GM18502 (cell line): ENCODE measurements at regions not wholly inside any gene's neighbourhood (a gene's known extent, or its start where the extent isn't known, plus 50 kb on each side); places are given as distances from the start of the nearest gene placed in this dataset.
"Not testable (repeated sequence)": the region's sequence is repeated elsewhere in the genome, so short reads cannot be mapped to it uniquely, and the experiment has no call there.

Source experiments
- ATAC-seq: cut with Tn5 transposase; IDR thresholded peaks from one replicate; pipeline ENCODE4 v1.9.1; 2021; ENCODE audit warnings: mild to moderate bottlenecking; ENCODE audit not compliant: unreplicated experiment, poor library complexity

DNA sequence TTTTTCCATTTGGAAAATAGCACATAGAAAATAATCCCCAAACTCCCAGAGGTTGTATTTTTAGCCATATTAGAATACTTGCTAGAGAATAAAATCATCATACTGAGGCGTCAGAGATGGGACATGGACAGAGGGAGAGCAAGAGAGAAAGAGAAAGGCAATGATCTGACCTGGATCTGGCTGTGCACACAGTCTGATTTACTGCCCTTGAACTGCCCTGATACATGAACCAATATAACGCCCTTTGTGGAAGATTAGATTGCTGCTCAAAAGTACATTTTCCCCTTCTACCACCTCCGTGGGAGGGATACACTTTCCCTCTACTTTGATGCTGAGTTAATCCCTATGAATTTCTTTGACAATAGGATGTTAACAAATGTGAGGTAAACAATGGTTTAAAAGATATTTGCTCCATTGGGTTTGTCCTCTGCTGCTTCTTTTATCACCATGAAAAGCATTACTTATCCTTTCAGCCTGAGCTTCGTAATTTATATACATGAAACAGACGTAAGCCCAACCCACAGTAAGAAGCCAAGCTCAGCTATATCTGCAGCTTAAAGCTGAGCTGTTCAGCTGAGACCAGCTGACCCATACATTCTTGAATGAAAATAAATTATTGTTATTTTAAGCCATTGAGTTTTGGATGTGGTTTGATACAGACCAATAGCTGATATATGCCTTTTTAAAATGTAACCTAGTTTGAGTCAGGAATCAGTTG is 1664.6 kb upstream of the CELF4 start:
- no peak for ATAC-seq

GRCh38 chr18:39227769-39228168 is 1662.2 kb upstream of the CELF4 start:
- not testable (repeated sequence) for ATAC-seq

- no peak for ATAC-seq
Measured at GRCh38 chr18:39225373-39225772, 1659.8 kb upstream of the CELF4 start.

DNA sequence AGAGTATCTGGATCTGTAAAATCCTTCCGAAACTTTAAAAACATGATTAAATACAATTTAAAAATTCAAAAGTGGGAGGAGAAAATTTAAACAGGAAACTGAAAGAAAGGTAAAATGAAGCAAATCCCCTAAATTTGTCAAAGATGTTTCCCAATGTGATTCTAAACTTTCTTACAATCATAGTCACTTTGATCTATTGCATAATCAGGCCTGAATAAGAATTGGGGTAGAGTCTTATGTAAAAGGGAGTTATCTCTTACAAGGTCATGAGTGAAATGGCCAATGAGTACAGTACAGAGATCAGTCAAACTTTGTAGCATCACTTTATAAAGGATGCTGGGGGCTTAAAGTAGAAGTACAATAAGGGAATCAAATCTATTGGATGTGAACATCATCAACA is 1657.7 kb upstream of the CELF4 start:
- ATAC-seq: no peak

GRCh38 chr18:39215920-39216319 is 1650.3 kb upstream of the CELF4 start:
- ATAC-seq: no peak

- ATAC-seq: no peak
Measured at GRCh38 chr18:39211461-39211860, 1645.9 kb upstream of the CELF4 start.

GRCh38 chr18:39209173-39209572 is 1643.6 kb upstream of the CELF4 start:
- no peak for ATAC-seq

DNA sequence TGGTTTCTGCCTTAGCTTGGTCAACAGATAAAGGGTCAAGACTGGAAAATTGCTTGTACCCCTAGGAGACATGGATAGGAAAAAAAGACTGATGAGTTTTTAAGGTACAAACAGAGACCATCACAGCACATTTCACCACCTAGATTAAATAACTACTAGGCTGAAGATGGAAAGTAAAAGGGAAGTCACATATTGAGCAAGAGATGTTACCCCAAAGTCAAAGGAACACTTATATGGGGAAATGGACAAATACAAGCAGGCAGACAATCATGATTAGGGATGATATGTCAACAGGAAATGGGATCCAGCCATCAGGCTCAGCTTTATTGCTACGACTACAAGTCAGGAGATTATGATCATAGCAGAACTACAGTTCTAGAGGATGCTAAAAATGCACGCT is 1643.1 kb upstream of the CELF4 start:
- no peak for ATAC-seq

DNA sequence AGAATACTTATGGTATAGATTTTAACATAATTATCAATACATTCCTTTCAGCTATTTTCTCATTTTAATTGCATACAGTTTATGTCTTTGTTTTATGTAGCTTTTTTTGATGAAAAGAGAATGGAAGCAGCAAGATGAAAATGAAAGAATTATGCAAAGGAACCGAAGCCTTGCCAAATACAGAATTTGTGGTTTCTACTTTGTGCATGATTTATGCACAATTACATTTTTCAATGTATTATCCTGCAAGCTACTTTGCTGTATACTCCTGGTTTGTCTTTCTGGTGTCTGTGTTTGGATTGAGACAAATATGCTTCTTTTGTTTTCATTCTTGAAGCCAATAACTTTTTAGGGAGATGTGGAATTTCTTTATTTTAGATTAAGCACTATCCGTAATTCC is 1642.6 kb upstream of the CELF4 start:
- no peak for ATAC-seq

GRCh38 chr18:39206398-39207103 is 1641.0 kb upstream of the CELF4 start:
- not testable (repeated sequence) for ATAC-seq

- no peak for ATAC-seq
Measured at GRCh38 chr18:39205565-39206195, 1640.1 kb upstream of the CELF4 start.

DNA sequence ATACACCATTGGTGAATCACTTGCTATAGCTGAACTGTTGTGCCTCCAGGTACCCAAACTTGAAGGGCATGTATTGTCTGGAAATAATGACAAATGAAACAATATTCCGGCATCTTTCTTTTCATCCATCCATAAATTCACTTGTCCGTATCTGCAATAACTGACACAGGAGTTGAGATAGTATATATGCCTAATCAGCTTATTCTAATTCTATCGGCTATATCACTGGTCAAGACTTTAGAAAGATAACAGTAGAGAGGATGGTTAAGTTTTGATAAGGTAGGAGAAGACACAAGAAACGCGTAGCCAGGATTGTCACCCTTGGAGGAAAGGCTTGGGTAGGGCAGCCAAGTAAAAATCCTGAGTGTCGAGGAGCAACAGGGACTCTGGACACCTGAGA is 1634.6 kb upstream of the CELF4 start:
- ATAC-seq: no peak

- no peak for ATAC-seq
Measured at GRCh38 chr18:39199231-39199855, 1633.7 kb upstream of the CELF4 start.

DNA sequence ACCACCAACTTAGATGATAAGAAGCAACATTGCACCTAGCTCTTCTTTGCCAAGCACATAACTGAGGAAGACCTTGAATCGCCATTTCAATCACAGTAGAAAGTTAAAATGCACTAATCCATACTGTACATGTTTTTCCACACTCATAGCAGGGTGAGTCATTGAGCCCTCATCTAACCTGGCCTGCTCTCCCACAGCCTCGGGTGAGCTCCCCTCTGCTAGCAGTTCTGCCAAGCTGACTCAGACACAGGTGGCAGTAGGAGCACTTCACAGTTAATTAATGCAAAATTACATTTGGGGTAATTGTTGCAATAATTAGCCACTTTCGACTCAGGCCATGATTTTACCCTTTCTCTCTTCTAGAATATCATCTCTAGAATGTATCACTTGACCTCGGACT is 1632.8 kb upstream of the CELF4 start:
- no peak for ATAC-seq

GRCh38 chr18:39191931-39192330 is 1626.3 kb upstream of the CELF4 start:
- ATAC-seq: no peak

DNA sequence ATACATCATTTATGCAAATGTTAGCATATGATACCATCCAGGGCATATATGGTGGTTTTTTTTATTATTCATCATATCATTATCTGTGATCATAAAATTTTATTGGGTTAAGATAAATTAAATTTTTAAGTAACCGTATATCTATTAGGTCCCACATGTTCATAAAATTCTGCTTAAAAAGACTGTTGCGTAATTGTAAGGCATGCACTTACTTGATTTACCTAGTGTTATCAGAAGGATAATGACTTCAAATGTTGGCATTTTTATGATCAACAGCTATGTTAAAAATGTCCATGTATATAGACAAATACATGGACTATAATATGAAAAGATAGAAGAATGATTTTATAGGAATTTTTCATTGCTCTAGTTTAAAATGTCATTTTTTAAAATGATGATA is 1625.5 kb upstream of the CELF4 start:
- ATAC-seq: no peak

- ATAC-seq: no peak
Measured at GRCh38 chr18:39190508-39190907, 1624.9 kb upstream of the CELF4 start.

GRCh38 chr18:39188278-39188677 is 1622.7 kb upstream of the CELF4 start:
- no peak for ATAC-seq

DNA sequence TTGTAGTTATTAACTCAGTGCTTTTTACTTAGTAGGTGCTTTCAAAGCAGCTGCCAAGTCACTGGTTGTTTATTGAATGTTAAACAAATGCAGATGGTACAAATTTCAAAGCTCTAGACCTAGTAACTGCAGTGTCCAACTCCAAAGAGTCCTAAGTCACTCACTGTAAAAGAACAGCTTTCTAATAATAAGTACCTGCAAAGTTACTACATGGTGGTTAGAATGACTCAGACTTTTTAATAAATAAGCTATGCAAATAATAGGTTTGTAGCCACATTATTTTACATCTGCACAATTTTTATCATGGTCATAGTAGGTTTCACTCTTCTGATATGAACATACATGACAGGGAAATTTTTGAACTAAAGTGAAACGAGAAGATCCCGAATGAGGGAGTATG is 1620.4 kb upstream of the CELF4 start:
- ATAC-seq: no peak

DNA sequence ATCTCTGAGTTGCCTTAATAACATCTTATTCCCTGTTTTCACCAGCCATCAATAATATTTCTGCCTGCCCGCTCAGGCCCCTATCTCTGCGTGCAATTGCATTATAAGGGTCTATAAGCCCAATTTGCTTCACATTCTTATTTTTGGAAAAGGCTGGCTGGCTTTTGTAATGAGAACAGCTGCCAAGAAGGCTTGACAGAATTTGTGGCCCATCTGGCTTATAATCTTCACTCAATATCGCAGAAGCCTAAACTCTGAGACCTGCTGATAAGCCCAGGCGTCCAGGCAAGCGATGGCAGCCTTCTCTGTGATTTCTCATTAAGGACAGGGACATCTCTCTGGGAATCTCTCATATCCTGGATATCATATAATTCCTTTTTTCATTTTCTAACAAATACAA is 1618.6 kb upstream of the CELF4 start:
- no peak for ATAC-seq

- no peak for ATAC-seq
Measured at GRCh38 chr18:39178166-39178565, 1612.6 kb upstream of the CELF4 start.
